Subcutaneous abdominal adipose tissue (tissue), 5 donors: ENCODE measurements at regions not wholly inside any gene's neighbourhood (a gene's known extent, or its start where the extent isn't known, plus 50 kb on each side); places are given as distances from the start of the nearest gene placed in this dataset.

Experiments used
- H3K27ac ChIP-seq: one replicate; pipeline ENCODE4 v1.7.0; 2013; ENCODE audit warnings: low read depth, mild to moderate bottlenecking, inconsistent platforms, low read length, moderate library complexity
- H3K27me3 ChIP-seq, 5 donors: one replicate each; pipeline ENCODE4 v1.7.0; 2013; ENCODE audit warnings: low read length in 5 of 5, inconsistent platforms in 1 of 5; ENCODE audit not compliant: control insufficient read depth in 5 of 5, insufficient read depth in 4 of 5
- H3K36me3 ChIP-seq, 5 donors: one replicate each; pipeline ENCODE4 v1.7.0; 2013; ENCODE audit warnings: low read length in 5 of 5; ENCODE audit not compliant: control insufficient read depth in 5 of 5, insufficient read depth in 5 of 5
- H3K4me1 ChIP-seq, 5 donors: one replicate each; pipeline ENCODE4 v1.7.0; 2013; ENCODE audit warnings: low read length in 5 of 5, mild to moderate bottlenecking in 3 of 5, moderate library complexity in 1 of 5; ENCODE audit not compliant: control insufficient read depth in 5 of 5, insufficient read depth in 5 of 5
- H3K4me3 ChIP-seq, 5 donors: one replicate each; pipeline ENCODE4 v1.7.0; 2013; ENCODE audit warnings: low read length in 5 of 5, low read depth in 1 of 5
- H3K9ac ChIP-seq, 5 donors: one replicate each; pipeline ENCODE4 v1.7.0; 2013; ENCODE audit warnings: low read length in 5 of 5, mild to moderate bottlenecking in 4 of 5, moderate library complexity in 3 of 5
- H3K9me3 ChIP-seq, 5 donors: one replicate each; pipeline ENCODE4 v1.7.0; 2013; ENCODE audit warnings: low read length in 5 of 5; ENCODE audit not compliant: control insufficient read depth in 5 of 5
- donor health status: healthy.
- donor health status: healthy.
- donor health status: healthy.
- donor health status: healthy.
- donor health status: healthy.

DNA sequence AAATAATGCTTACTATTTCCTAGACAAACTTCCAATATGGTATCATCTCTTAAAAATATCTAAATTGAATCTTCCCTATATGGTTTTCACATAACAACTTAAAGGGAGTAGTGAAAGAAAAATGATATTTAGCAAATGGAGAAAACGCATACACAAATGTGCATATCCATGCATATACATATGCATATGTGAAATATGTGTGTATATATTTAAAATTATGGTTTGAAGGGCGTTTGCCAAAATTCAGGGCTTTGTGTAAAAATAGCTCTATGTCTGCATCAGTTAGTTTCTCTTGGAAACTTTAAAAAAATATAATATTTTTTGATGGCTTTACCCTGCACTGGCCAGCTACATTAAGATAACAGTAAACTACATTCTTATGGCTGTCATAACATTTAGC lies 986.7 kb downstream of the BCL11A start:
- Histone ChIP-seq H3K36me3 (no peaks in the 10 kb centered on the region), H3K4me3 (no peak overlapping the region), H3K4me1 (peaks cover 0 to 24% (median 19%) of the 10 kb centered on the region in 5 donors), H3K9ac (no peak overlapping the region), H3K27me3 (no peaks in the 10 kb centered on the region), H3K27ac (no peak overlapping the region), H3K9me3 (no peaks in the 10 kb centered on the region)

DNA sequence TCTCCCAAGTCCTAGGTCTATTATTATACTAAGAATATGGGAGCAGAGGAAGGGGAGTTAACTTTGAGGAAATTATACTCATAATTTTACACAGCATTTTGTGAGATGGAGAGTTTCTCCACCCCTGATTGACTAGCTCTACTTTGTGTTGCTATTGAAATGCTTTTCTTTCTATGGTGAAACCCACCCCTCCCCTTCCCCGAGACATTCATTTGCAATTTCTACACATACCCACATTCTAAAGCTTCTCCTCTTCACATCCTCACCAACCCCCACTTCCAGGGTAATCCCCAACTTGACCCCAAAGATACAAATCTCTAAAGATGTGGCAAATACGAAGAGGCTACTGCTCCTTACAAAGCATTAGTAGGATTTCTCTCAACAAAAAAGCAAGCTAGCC lies 992.2 kb downstream of the BCL11A start:
- Histone ChIP-seq H3K4me1 (peaks cover 0 to 2% (median 0%) of the 10 kb centered on the region in 5 donors), H3K9me3 (no peaks in the 10 kb centered on the region), H3K27me3 (no peaks in the 10 kb centered on the region), H3K36me3 (no peaks in the 10 kb centered on the region), H3K27ac (no peak overlapping the region), H3K4me3 (no peak overlapping the region), H3K9ac (no peak overlapping the region)

DNA sequence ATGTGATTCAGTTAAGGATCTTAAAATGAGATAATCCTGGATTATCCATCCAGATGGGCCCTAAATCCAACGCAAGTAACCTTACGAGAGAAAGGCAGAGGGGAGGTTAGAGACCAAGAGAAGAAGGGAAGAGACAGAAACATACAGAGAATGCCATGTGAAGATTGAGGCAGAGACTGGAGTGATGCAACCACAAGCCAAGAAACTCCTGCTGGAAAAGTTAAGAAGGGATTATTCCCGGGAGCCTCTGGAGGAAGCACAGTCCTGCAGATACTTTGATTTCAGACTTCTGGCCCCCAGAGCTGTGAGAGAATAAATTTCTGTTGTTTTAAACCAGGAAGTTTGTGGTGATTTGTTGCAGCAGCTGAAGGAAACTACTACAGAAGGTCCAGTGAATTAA lies 992.7 kb downstream of the BCL11A start:
- H3K36me3 ChIP-seq: no peaks in the 10 kb centered on the region
- no peaks in the 10 kb centered on the region for H3K27me3 ChIP-seq
- no peak overlapping the region for H3K27ac ChIP-seq
- no peaks in the 10 kb centered on the region for H3K9me3 ChIP-seq
- H3K4me1 ChIP-seq: no peaks in the 10 kb centered on the region
- H3K4me3 ChIP-seq: no peak overlapping the region
- H3K9ac ChIP-seq: no peak overlapping the region

DNA sequence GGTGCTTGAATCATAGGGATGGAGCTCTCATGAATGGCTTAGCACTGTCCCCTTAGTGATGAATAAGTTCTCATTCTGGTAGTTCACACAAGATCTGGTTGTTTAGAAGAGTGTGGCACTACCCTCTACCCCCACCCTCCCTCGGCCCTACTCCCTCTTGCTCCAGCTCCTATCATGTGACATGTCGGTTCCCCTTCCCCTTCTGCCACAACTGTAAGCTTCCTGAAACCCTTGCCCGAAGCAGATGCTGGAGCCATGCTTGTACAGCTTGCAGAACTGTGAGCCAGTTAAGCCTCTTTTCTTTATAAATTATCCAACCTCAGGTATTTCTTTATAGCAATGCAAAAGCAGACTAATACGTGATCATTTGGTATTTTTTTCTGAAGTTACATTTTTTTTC lies 1012.6 kb downstream of the BCL11A start:
- H3K4me1 ChIP-seq: peaks cover 0 to 11% (median 3%) of the 10 kb centered on the region in 5 donors
- H3K27me3 ChIP-seq: peaks cover 0 to 2% (median 0%) of the 10 kb centered on the region in 5 donors
- no peak overlapping the region for H3K9ac ChIP-seq
- H3K9me3 ChIP-seq: no peaks in the 10 kb centered on the region
- H3K36me3 ChIP-seq: no peaks in the 10 kb centered on the region
- H3K4me3 ChIP-seq: no peak overlapping the region
- no peak overlapping the region for H3K27ac ChIP-seq

DNA sequence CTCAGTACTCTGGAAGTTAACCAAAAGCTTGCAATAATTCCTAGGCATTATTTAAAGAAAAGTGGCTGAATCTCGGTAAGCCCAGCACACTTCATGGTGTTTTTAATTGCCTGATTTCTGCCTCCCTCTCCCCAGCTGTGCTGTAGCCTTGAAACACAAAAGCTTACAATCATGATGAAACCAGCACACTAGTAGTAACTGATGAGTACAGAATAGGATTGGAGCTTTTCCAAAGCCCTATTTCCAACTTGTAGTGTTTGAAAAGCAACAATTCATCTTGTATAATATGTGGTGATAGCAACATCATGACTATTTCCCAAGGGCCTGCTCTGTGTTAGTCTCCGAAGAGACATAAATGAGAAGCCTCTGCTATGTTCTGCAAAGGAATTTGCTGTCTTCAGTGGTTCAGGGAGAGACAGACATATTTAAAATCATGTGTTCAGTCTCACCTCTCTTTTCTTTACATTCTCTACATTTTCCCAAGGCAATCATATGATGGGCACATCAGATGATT lies 1015.0 kb downstream of the BCL11A start:
- Histone ChIP-seq H3K9me3 (no peaks in the 10 kb centered on the region), H3K9ac (no peak overlapping the region), H3K4me1 (peaks cover 0 to 11% (median 3%) of the 10 kb centered on the region in 5 donors), H3K27ac (no peak overlapping the region), H3K36me3 (no peaks in the 10 kb centered on the region), H3K27me3 (peaks cover 0 to 2% (median 0%) of the 10 kb centered on the region in 5 donors), H3K4me3 (no peak overlapping the region)

DNA sequence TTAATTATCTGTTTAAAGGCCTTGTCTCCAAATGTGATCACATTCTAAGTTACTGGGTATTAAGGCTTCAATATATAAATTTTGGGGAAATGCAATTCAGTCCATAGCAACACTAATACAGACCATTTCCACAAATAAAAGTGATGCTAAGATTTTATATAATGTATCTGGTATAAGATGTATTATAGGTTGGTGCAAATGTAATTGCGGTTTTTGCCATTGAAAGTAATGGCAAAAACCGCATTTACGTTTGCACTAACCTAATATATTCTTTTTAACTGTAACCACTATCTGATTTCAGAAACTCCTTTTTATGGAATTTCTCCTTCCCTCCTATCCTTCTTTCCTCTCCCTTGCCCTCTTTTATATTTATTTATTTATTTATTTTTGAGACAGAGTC lies 1020.6 kb downstream of the BCL11A start:
- Histone ChIP-seq H3K9ac (no peak overlapping the region), H3K27ac (no peak overlapping the region), H3K27me3 (no peaks in the 10 kb centered on the region), H3K9me3 (no peaks in the 10 kb centered on the region), H3K36me3 (no peaks in the 10 kb centered on the region), H3K4me1 (no peaks in the 10 kb centered on the region), H3K4me3 (no peak overlapping the region)

DNA sequence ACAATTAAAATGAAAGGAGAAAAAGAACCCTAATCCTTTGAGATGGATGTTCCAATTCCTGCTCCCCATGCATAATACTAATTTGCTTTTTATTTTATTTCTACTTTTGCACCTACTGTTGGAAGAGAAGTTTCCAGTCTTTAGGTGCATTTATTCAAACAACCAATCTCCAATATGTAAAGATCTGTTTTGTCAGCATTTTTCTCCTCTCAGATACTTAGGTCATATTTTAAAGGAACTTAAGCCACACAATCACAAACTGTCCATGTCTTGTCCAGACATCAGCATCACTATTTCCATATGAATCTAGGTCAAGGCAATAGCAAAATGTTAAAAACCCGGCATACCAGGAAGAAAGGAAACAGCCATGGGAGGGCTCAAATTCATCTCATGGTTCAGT lies 1023.2 kb downstream of the BCL11A start:
- no peak overlapping the region for H3K9ac ChIP-seq
- H3K27ac ChIP-seq: no peak overlapping the region

DNA sequence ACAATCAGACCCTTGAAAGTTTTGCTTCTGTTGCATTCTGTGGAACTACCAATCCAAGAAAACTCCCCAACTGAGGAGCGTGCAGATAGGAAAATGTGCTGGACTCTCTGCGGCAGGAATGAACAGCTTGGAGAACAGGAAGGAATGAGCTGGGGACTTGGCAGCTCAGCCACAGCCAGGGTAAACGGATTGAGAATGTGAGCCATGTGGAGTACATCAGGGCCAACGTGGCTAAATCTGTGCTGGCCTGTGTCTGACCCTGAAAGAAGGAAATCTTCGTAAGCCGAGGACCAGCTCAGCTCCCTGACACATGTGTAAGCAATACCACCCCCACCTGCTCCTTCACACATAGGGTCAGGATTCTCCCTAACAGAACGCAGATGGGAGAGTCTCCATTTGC lies 1023.7 kb downstream of the BCL11A start:
- H3K27ac ChIP-seq: no peak overlapping the region
- H3K9ac ChIP-seq: no peak overlapping the region
- H3K4me1 ChIP-seq: no peaks in the 10 kb centered on the region

More for the DNA sequence above, 1023.2 kb downstream of the BCL11A start:
- Histone ChIP-seq H3K4me3 (no peak overlapping the region), H3K9me3 (peaks cover 0 to 2% (median 0%) of the 10 kb centered on the region in 5 donors), H3K4me1 (no peaks in the 10 kb centered on the region), H3K36me3 (no peaks in the 10 kb centered on the region), H3K27me3 (no peaks in the 10 kb centered on the region)

DNA sequence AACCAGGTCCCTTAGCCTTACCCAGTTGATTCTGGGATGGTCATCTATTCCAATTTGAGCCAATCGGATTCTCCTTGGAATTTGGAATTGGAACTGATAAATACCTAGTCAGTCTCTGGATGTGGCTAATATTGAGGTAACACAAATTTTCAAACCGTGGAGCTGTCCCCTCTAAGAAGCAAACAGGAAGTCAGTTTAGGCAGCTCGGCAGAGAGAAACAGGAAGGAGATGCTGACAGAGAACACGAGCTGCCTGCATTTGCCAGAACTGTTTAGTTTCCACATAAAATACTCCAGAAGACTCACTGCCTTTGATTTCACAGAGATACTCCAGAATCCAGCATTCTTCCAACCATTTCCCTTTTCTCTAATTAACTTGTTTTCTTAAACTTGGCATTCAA lies 1024.9 kb downstream of the BCL11A start:
- no peaks in the 10 kb centered on the region for H3K27me3 ChIP-seq
- no peak overlapping the region for H3K4me3 ChIP-seq
- H3K36me3 ChIP-seq: no peaks in the 10 kb centered on the region
- H3K9ac ChIP-seq: no peak overlapping the region
- H3K9me3 ChIP-seq: peaks cover 0 to 2% (median 0%) of the 10 kb centered on the region in 5 donors
- no peaks in the 10 kb centered on the region for H3K4me1 ChIP-seq
- no peak overlapping the region for H3K27ac ChIP-seq

More for the DNA sequence above, 1023.7 kb downstream of the BCL11A start:
- Histone ChIP-seq H3K9me3 (peaks cover 0 to 2% (median 0%) of the 10 kb centered on the region in 5 donors), H3K4me3 (no peak overlapping the region), H3K36me3 (no peaks in the 10 kb centered on the region), H3K27me3 (no peaks in the 10 kb centered on the region)

DNA sequence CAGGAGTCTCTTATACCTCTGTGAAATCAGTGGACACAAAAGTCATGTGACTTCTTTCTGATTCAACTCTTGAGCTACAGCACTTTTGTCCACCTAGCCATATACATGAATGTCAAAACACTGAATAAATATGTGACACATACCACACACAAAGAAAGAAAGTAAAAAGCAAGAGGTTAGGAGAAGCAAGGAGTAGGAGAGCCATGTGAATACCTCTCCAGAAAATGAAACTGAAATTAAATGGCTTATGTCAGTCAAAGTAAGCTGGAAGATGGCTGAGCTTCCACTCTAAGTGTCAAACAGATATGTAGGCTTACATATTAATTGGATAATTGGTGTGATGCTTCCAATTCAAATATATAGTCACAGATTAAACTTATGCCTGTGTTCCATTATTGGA lies 1050.5 kb downstream of the BCL11A start:
- H3K9me3 ChIP-seq: no peaks in the 10 kb centered on the region
- H3K9ac ChIP-seq: no peak overlapping the region
- H3K4me1 ChIP-seq: no peaks in the 10 kb centered on the region
- no peaks in the 10 kb centered on the region for H3K36me3 ChIP-seq
- no peak overlapping the region for H3K4me3 ChIP-seq
- no peaks in the 10 kb centered on the region for H3K27me3 ChIP-seq
- no peak overlapping the region for H3K27ac ChIP-seq

DNA sequence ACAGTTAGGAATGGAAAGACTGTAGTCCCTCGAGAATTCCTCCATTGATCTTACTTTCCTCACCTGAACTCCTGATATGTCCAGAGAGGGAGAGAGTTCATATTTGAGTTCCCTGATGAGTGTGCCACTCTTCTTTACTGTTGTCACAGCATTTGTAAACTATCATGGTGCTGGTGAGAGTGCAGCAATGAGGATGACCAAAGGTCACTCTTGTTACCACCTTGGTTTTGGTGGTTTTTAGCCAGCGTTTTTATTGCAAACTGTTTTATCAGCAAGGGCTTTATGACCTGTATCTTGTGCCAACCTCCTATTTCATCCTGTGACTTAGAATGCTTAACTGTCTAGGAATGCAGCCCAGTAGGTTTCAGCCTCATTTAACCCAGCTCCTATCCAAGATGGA lies 1062.5 kb downstream of the BCL11A start:
- Histone ChIP-seq H3K4me3 (no peak overlapping the region), H3K9me3 (peaks cover 4 to 9% (median 6%) of the 10 kb centered on the region in 5 donors), H3K27me3 (no peaks in the 10 kb centered on the region), H3K4me1 (no peaks in the 10 kb centered on the region), H3K36me3 (no peaks in the 10 kb centered on the region), H3K27ac (no peak overlapping the region), H3K9ac (no peak overlapping the region)
